GM23338 (cell line): ENCODE measurements at regions not wholly inside any gene's neighbourhood (a gene's known extent, or its start where the extent isn't known, plus 50 kb on each side); places are given as distances from the start of the nearest gene placed in this dataset.
A peak's percentile ranks its signal among the peaks of the same experiment; 100 is the strongest.

Source experiments
- ATAC-seq: fragments of 200-7000 bp; cut with Tn5 transposase; 3 replicates; pipeline ENCODE4 v1.9.1; 2020
- DNase-seq: peaks from one replicate; pipeline ENCODE4 v3.0.0-alpha.2; 2015; ENCODE audit warnings: low spot score
- H2AFZ ChIP-seq: fragments of 200-600 bp; sonication (generic); 2 replicates; pipeline ENCODE4 v1.8.0; 2016; ENCODE audit warnings: antibody characterized with exemption, mild to moderate bottlenecking, moderate library complexity
- H3F3A ChIP-seq: fragments of 200-600 bp; sonication (generic); replicated peaks from 2 replicates; pipeline ENCODE4 v1.8.0; 2017; ENCODE audit warnings: antibody characterized with exemption, mixed run types, low read depth
- H3K27ac ChIP-seq: fragments of 200-600 bp; sonication (generic); 2 replicates; pipeline ENCODE4 v1.6.1; 2016; ENCODE audit warnings: low read depth
- H3K27me3 ChIP-seq: fragments of 200-600 bp; sonication (generic); 2 replicates; pipeline ENCODE4 v1.8.0; 2016; ENCODE audit warnings: mild to moderate bottlenecking, mixed run types, moderate library complexity; ENCODE audit not compliant: insufficient read depth
- H3K36me3 ChIP-seq: fragments of 200-600 bp; sonication (generic); 2 replicates; pipeline ENCODE4 v1.8.0; 2016; ENCODE audit warnings: mild to moderate bottlenecking; ENCODE audit not compliant: insufficient read depth
- H3K4me1 ChIP-seq: fragments of 200-600 bp; sonication (generic); 2 replicates; pipeline ENCODE4 v1.8.0; 2016; ENCODE audit warnings: mild to moderate bottlenecking, moderate library complexity; ENCODE audit not compliant: insufficient read depth
- H3K4me2 ChIP-seq: fragments of 200-600 bp; sonication (generic); 2 replicates; pipeline ENCODE4 v1.7.1; 2017; ENCODE audit warnings: mixed run types
- H3K4me3 ChIP-seq: fragments of 200-600 bp; sonication (generic); 2 replicates; pipeline ENCODE4 v1.6.1; 2016; ENCODE audit warnings: mixed run types
- H3K79me2 ChIP-seq: fragments of 200-600 bp; sonication (generic); replicated peaks from 2 replicates; pipeline ENCODE4 v1.8.0; 2017; ENCODE audit warnings: mild to moderate bottlenecking; ENCODE audit not compliant: insufficient read depth
- H3K9me2 ChIP-seq: fragments of 200-600 bp; sonication (generic); 2 replicates; pipeline ENCODE4 v1.8.0; 2017; ENCODE audit not compliant: insufficient read depth
- H4K20me1 ChIP-seq: fragments of 200-600 bp; sonication (generic); replicated peaks from 2 replicates; pipeline ENCODE4 v1.8.0; 2017; ENCODE audit warnings: mild to moderate bottlenecking; ENCODE audit not compliant: insufficient read depth
- H3K27ac Mint-ChIP-seq: 2 replicates; pipeline ENCODE4 v1.8.0; 2020; ENCODE audit warnings: inconsistent platforms, mild to moderate bottlenecking, moderate library complexity, mixed read lengths
- H3K27me3 Mint-ChIP-seq: 3 replicates; pipeline ENCODE4 v1.8.0; 2022; ENCODE audit warnings: low read depth, mild to moderate bottlenecking, moderate library complexity, mixed read lengths, inconsistent platforms; ENCODE audit not compliant: insufficient read depth, poor library complexity
- H3K36me3 Mint-ChIP-seq: 3 replicates; pipeline ENCODE4 v1.8.0; 2021; ENCODE audit warnings: low read depth, mild to moderate bottlenecking, inconsistent platforms, moderate library complexity, mixed read lengths
- H3K4me1 Mint-ChIP-seq: 3 replicates; pipeline ENCODE4 v1.8.0; 2020; ENCODE audit warnings: mild to moderate bottlenecking, inconsistent platforms, mixed read lengths
- H3K4me3 Mint-ChIP-seq: 3 replicates; pipeline ENCODE4 v1.8.0; 2021; ENCODE audit warnings: moderate library complexity, mild to moderate bottlenecking, inconsistent platforms, mixed read lengths
- H3K9me3 Mint-ChIP-seq: 3 replicates; pipeline ENCODE4 v1.8.0; 2020; ENCODE audit warnings: moderate library complexity, mild to moderate bottlenecking, inconsistent platforms, mixed read lengths
- CREB1 ChIP-seq: fragments of 250-450 bp; sonication (Bioruptor Pico); IDR thresholded peaks from 2 replicates; pipeline ENCODE4 v1.5.0; 2020; ENCODE audit warnings: low read depth, mild to moderate bottlenecking, moderate library complexity
- CTCF ChIP-seq, 2 experiments: fragments of 200-600 bp in 1 of 2; sonication (generic) in 1 of 2; conservative IDR thresholded peaks; 2 replicates each; pipeline versions ENCODE4 v1.5.1 to v1.6.1; 2016 to 2017; ENCODE audit warnings: antibody characterized with exemption in 2 of 2, low read depth in 2 of 2, mild to moderate bottlenecking in 2 of 2, moderate library complexity in 1 of 2
- ETS1 ChIP-seq: IDR thresholded peaks from 2 replicates; pipeline ENCODE4 v1.6.1; 2016; ENCODE audit warnings: antibody characterized with exemption
- EZH2 ChIP-seq: fragments of 200-600 bp; sonication (generic); IDR thresholded peaks from one replicate; pipeline ENCODE4 v1.8.0; 2017; ENCODE audit warnings: antibody characterized with exemption, mild to moderate bottlenecking, low read depth; ENCODE audit not compliant: unreplicated experiment
- EZH2phosphoT487 ChIP-seq: fragments of 200-600 bp; sonication (generic); IDR thresholded peaks from one replicate; pipeline ENCODE4 v1.8.1; 2018; ENCODE audit warnings: antibody characterized with exemption; ENCODE audit not compliant: unreplicated experiment
- JUNB ChIP-seq: IDR thresholded peaks from one replicate; pipeline ENCODE4 v1.6.1; 2016; ENCODE audit warnings: antibody characterized with exemption; ENCODE audit not compliant: unreplicated experiment
- NANOG ChIP-seq: IDR thresholded peaks from 2 replicates; pipeline ENCODE4 v1.6.1; 2016; ENCODE audit warnings: antibody characterized with exemption, borderline replicate concordance
- POLR2AphosphoS5 ChIP-seq: IDR thresholded peaks from 2 replicates; pipeline ENCODE4 v1.6.1; 2016; ENCODE audit warnings: antibody characterized with exemption, low read depth
- REST ChIP-seq: IDR thresholded peaks from one replicate; pipeline ENCODE4 v1.6.1; 2018; ENCODE audit warnings: antibody characterized with exemption; ENCODE audit not compliant: unreplicated experiment
- STAT1 ChIP-seq: IDR thresholded peaks from one replicate; pipeline ENCODE4 v1.6.1; 2016; ENCODE audit warnings: antibody characterized with exemption; ENCODE audit not compliant: unreplicated experiment
- ZNF114 ChIP-seq: fragments of 250-450 bp; sonication (Bioruptor Pico); IDR thresholded peaks from 2 replicates; pipeline ENCODE4 v1.5.0; 2020; ENCODE audit warnings: mild to moderate bottlenecking, moderate library complexity
- ZNF331 ChIP-seq: fragments of 250-450 bp; sonication (Bioruptor Pico); IDR thresholded peaks from 2 replicates; pipeline ENCODE4 v1.5.0; 2020; ENCODE audit warnings: low read depth, mild to moderate bottlenecking, moderate library complexity
- ZNF462 ChIP-seq: fragments of 250-450 bp; sonication (Bioruptor Pico); IDR thresholded peaks from 2 replicates; pipeline ENCODE4 v1.5.0; 2020; ENCODE audit warnings: mild to moderate bottlenecking, moderate library complexity

- no peak overlapping the region for H3K27ac Mint-ChIP-seq
- Histone ChIP-seq H3K4me3 (no peak overlapping the region), H3K9me2 (peaks cover 8% of the 10 kb centered on the region; the same call in 1 of the 2 replicates), H3K4me1 (no peaks in the 10 kb centered on the region), H3K4me2 (no peak overlapping the region), H3K27me3 (no peaks in the 10 kb centered on the region), H2AFZ (peak overlapping the region; percentile 78), H3K36me3 (no peaks in the 10 kb centered on the region), H3K27ac (no peak overlapping the region), H3F3A (no peaks in the 10 kb centered on the region), H4K20me1 (no peaks in the 10 kb centered on the region), H3K79me2 (no peaks in the 10 kb centered on the region)
- H3K4me1 Mint-ChIP-seq, result peaks cover 4% of the 10 kb centered on the region; the same call in 2 of the 3 replicates
- peaks cover 6% of the 10 kb centered on the region; the same call in 1 of the 3 replicates for H3K9me3 Mint-ChIP-seq
- TF ChIP-seq ZNF114 (no peak), ZNF462 (no peak), EZH2 (no peak), JUNB (no peak), EZH2phosphoT487 (no peak), REST (no peak), CREB1 (CRISPR knock-in tag) (no peak), NANOG (no peak), CTCF (conservative IDR thresholded peaks at IDR 0.05; ENCODE audit: low read depth in 2 of 2) (no peak), POLR2AphosphoS5 (no peak), ZNF331 (CRISPR knock-in tag) (no peak), STAT1 (no peak), ETS1 (no peak)
- ATAC-seq (peak; percentile 29; the same call in 2 of the 3 replicates), DNase-seq (no peak)
- no peaks in the 10 kb centered on the region for H3K27me3 Mint-ChIP-seq
- H3K4me3 Mint-ChIP-seq, result no peak overlapping the region; the same call in 2 of the 3 replicates
- no peaks in the 10 kb centered on the region for H3K36me3 Mint-ChIP-seq
Observed at GRCh38 chr11:95404370-95404769, 173.4 kb upstream of the SESN3 start.
